H1 (cell line): ENCODE measurements at regions not wholly inside any gene's neighbourhood (a gene's known extent, or its start where the extent isn't known, plus 50 kb on each side); places are given as distances from the start of the nearest gene placed in this dataset.

Source experiments
- CTCF ChIA-PET: fragments of 300-600 bp; sonication (Branson Sonifier 250); formaldehyde crosslinking; loops from one replicate; lab custom pipeline; 2021; ENCODE audit not compliant: partially characterized antibody; lab: Charles Lee
- POLR2A ChIA-PET: fragments of 300-600 bp; sonication (Branson Sonifier 250); formaldehyde crosslinking; loops from one replicate; lab custom pipeline; 2021; ENCODE audit warnings: inconsistent platforms; ENCODE audit not compliant: partially characterized antibody; lab: Charles Lee
- DNase-seq, 2 experiments: peaks; one replicate each; pipeline versions ENCODE4 v3.0.0 to v3.0.0-alpha.2; 2010 to 2022; ENCODE audit warnings: low spot score in 2 of 2, low read depth in 1 of 2, mixed read lengths in 1 of 2
- FAIRE-seq: peaks from 2 replicates; lab custom pipeline; 2011; peaks lifted over from hg19 to GRCh38; lab: Jason Lieb, UNC
- H2AFZ ChIP-seq: 2 replicates; pipeline ENCODE4 v1.8.1; 2012; ENCODE audit warnings: low read length, inconsistent platforms
- H2AK5ac ChIP-seq: 2 replicates; pipeline ENCODE4 v1.6.1; 2013; ENCODE audit warnings: low read depth, low read length
- H2BK120ac ChIP-seq: replicated peaks from 2 replicates; pipeline ENCODE3; 2013; ENCODE audit warnings: low read depth, low read length, inconsistent platforms
- H2BK12ac ChIP-seq: 2 replicates; pipeline ENCODE4 v1.6.1; 2013; ENCODE audit warnings: low read depth, low read length
- H2BK15ac ChIP-seq: 2 replicates; pipeline ENCODE4 v1.6.1; 2013; ENCODE audit warnings: low read length
- H2BK20ac ChIP-seq: 2 replicates; pipeline ENCODE4 v1.6.1; 2013; ENCODE audit warnings: low read length
- H2BK5ac ChIP-seq: 2 replicates; pipeline ENCODE4 v1.6.1; 2013; ENCODE audit warnings: low read depth, low read length
- H3K14ac ChIP-seq: 2 replicates; pipeline ENCODE4 v1.6.1; 2013; ENCODE audit warnings: inconsistent platforms; ENCODE audit not compliant: insufficient read length
- H3K18ac ChIP-seq: 2 replicates; pipeline ENCODE4 v1.6.1; 2013; ENCODE audit warnings: low read length; ENCODE audit errors: extremely low read depth
- H3K23ac ChIP-seq: 2 replicates; pipeline ENCODE4 v1.6.1; 2013; ENCODE audit warnings: inconsistent platforms; ENCODE audit not compliant: insufficient read length
- H3K23me2 ChIP-seq: 2 replicates; pipeline ENCODE4 v1.6.1; 2013; ENCODE audit warnings: low read depth, low read length
- H3K27ac ChIP-seq: 2 replicates; pipeline ENCODE4 v1.6.1; 2011; ENCODE audit warnings: low read depth, low read length, inconsistent platforms
- H3K27me3 ChIP-seq, 4 experiments: replicated peaks in 1 of 4; 1 replicate in 1 of 4; 2 replicates in 3 of 4; pipeline versions ENCODE4 v1.6.1 to v1.8.1; 2011 to 2013; ENCODE audit warnings: low read length in 3 of 4, mild to moderate bottlenecking in 3 of 4, inconsistent platforms in 2 of 4, mixed read lengths in 2 of 4, moderate library complexity in 1 of 4; ENCODE audit not compliant: control insufficient read depth in 3 of 4, insufficient read depth in 3 of 4; ENCODE audit errors: extremely low read depth in 1 of 4
- H3K36me3 ChIP-seq, 4 experiments: 2 replicates each; pipeline versions ENCODE4 v1.6.1 to v1.8.1; 2011 to 2013; ENCODE audit warnings: mild to moderate bottlenecking in 4 of 4, low read length in 3 of 4, moderate library complexity in 2 of 4, control low read depth in 1 of 4, inconsistent platforms in 1 of 4; ENCODE audit not compliant: insufficient read depth in 4 of 4, control insufficient read depth in 2 of 4
- H3K4ac ChIP-seq: replicated peaks from 2 replicates; pipeline ENCODE3; 2013; ENCODE audit warnings: low read length, low read depth, mixed read lengths, inconsistent platforms; ENCODE audit not compliant: insufficient read length
- H3K4me1 ChIP-seq, 4 experiments: replicated peaks in 1 of 4; 1 replicate in 1 of 4; 2 replicates in 3 of 4; pipeline versions ENCODE4 v1.6.1 to v1.8.1; 2011 to 2013; ENCODE audit warnings: low read length in 3 of 4, inconsistent platforms in 2 of 4, mixed read lengths in 1 of 4; ENCODE audit not compliant: insufficient read depth in 4 of 4, control insufficient read depth in 3 of 4
- H3K4me2 ChIP-seq, 2 experiments: 2 replicates each; pipeline versions ENCODE4 v1.6.1 to v1.8.1; 2011 to 2013; ENCODE audit warnings: low read depth in 2 of 2, low read length in 2 of 2, control low read depth in 1 of 2, inconsistent platforms in 1 of 2, mild to moderate bottlenecking in 1 of 2; ENCODE audit not compliant: insufficient read depth in 1 of 2
- H3K4me3 ChIP-seq, 4 experiments: fragments of 200-600, 300-600 bp in 1 of 4; sonication (generic), shearing (Covaris generic), sonication (Bioruptor Twin) in 1 of 4; 2 replicates each; pipeline versions ENCODE4 v1.5.1 to v1.8.1; 2011 to 2016; ENCODE audit warnings: low read length in 4 of 4, low read depth in 3 of 4, control low read depth in 2 of 4, inconsistent platforms in 2 of 4, mild to moderate bottlenecking in 2 of 4, mixed read lengths in 1 of 4, moderate library complexity in 1 of 4; ENCODE audit not compliant: insufficient read depth in 2 of 4; ENCODE audit errors: extremely low read depth in 1 of 4
- H3K56ac ChIP-seq: replicated peaks from 2 replicates; pipeline ENCODE3; 2013; ENCODE audit warnings: low read depth, mild to moderate bottlenecking, mixed read lengths, low read length, inconsistent platforms; ENCODE audit not compliant: insufficient read length
- H3K79me1 ChIP-seq: 2 replicates; pipeline ENCODE4 v1.6.1; 2013; ENCODE audit warnings: low read depth, low read length, control low read depth
- H3K79me2 ChIP-seq, 2 experiments: 2 replicates each; pipeline versions ENCODE4 v1.6.1 to v1.8.1; 2012 to 2013; ENCODE audit warnings: low read length in 2 of 2, mild to moderate bottlenecking in 2 of 2, inconsistent platforms in 1 of 2; ENCODE audit not compliant: insufficient read depth in 2 of 2, control insufficient read depth in 1 of 2
- H3K9ac ChIP-seq, 4 experiments: replicated peaks in 1 of 4; 1 replicate in 1 of 4; 2 replicates in 3 of 4; pipeline versions ENCODE4 v1.6.1 to v1.8.1; 2011 to 2013; ENCODE audit warnings: low read depth in 3 of 4, low read length in 3 of 4, control low read depth in 2 of 4, mild to moderate bottlenecking in 2 of 4, moderate library complexity in 2 of 4, inconsistent platforms in 1 of 4; ENCODE audit errors: extremely low read depth in 1 of 4
- H3K9me3 ChIP-seq, 2 experiments: 2 replicates each; pipeline versions ENCODE4 v1.6.1 to v1.8.1; 2012 to 2013; ENCODE audit warnings: mild to moderate bottlenecking in 2 of 2, moderate library complexity in 2 of 2, control low read depth in 1 of 2, inconsistent platforms in 1 of 2, low read depth in 1 of 2, low read length in 1 of 2, mixed read lengths in 1 of 2; ENCODE audit not compliant: insufficient read depth in 2 of 2
- H4K20me1 ChIP-seq, 2 experiments: replicated peaks in 1 of 2; 2 replicates each; pipeline versions ENCODE3 to v1.8.1; 2011 to 2013; ENCODE audit warnings: inconsistent platforms in 2 of 2, low read length in 2 of 2, mild to moderate bottlenecking in 1 of 2; ENCODE audit not compliant: insufficient read depth in 2 of 2, control insufficient read depth in 1 of 2
- H4K5ac ChIP-seq: 2 replicates; pipeline ENCODE4 v1.6.1; 2013; ENCODE audit warnings: low read length, low read depth, mixed read lengths, inconsistent platforms; ENCODE audit not compliant: insufficient read length
- H4K8ac ChIP-seq: 2 replicates; pipeline ENCODE4 v1.8.0; 2013; ENCODE audit warnings: mild to moderate bottlenecking, moderate library complexity, low read length, inconsistent platforms; ENCODE audit not compliant: insufficient read depth; ENCODE audit errors: extremely low read depth
- H4K91ac ChIP-seq: replicated peaks from 2 replicates; pipeline ENCODE3; 2013; ENCODE audit warnings: low read length, mixed read lengths, inconsistent platforms; ENCODE audit not compliant: insufficient read length
- ATF3 ChIP-seq: IDR thresholded peaks from 2 replicates; pipeline ENCODE4 v1.6.1; 2011; ENCODE audit warnings: low read depth, mild to moderate bottlenecking, low read length; ENCODE audit not compliant: insufficient read depth
- CHD2 ChIP-seq: IDR thresholded peaks from 2 replicates; pipeline ENCODE4 v1.6.1; 2012; ENCODE audit warnings: low read length, improper control_type of control experiment
- CREB1 ChIP-seq: IDR thresholded peaks from 2 replicates; pipeline ENCODE4 v1.6.1; 2012; ENCODE audit warnings: inconsistent platforms
- E2F6 ChIP-seq: IDR thresholded peaks from 2 replicates; pipeline ENCODE4 v1.6.1; 2012; ENCODE audit warnings: inconsistent platforms
- MAFK ChIP-seq: IDR thresholded peaks from 2 replicates; pipeline ENCODE4 v1.6.1; 2012; ENCODE audit warnings: low read depth, mild to moderate bottlenecking, improper control_type of control experiment, low read length
- RFX5 ChIP-seq: IDR thresholded peaks from 2 replicates; pipeline ENCODE4 v1.6.1; 2011; ENCODE audit warnings: low read depth, low read length, improper control_type of control experiment, borderline replicate concordance
- SAP30 ChIP-seq: fragments of 300-600 bp; sonication (generic); IDR thresholded peaks from 2 replicates; pipeline ENCODE4 v1.7.1; 2012; ENCODE audit warnings: low read length, moderate library complexity, mild to moderate bottlenecking, inconsistent platforms; ENCODE audit not compliant: insufficient read depth, insufficient replicate concordance
- SUZ12 ChIP-seq: fragments of 200-600 bp; sonication (generic); IDR thresholded peaks from 2 replicates; pipeline ENCODE4 v1.6.1; 2012; ENCODE audit warnings: mild to moderate bottlenecking, inconsistent platforms, low read length, moderate library complexity, mixed read lengths
- WGBS, 2 experiments: shearing (Covaris generic) in 1 of 2; methylation state at CpG; one replicate each; pipeline versions ENCODE4 v1.1.6 to v1.1.7; 2013 to 2015; ENCODE audit warnings: low lambda C conversion rate in 2 of 2, mixed read lengths in 2 of 2, inconsistent platforms in 1 of 2, low coverage in 1 of 2, missing lambda C conversion rate in 1 of 2; ENCODE audit not compliant: insufficient replicate concordance in 2 of 2, insufficient coverage in 1 of 2, insufficient read length in 1 of 2; ENCODE audit errors: extremely low coverage in 1 of 2, missing lambda C conversion rate in 1 of 2; 5-methylcytosine and 5-hydroxymethylcytosine counted together

GRCh38 chr2:7309582-7309981 is 392.4 kb downstream of the RNF144A start:
- H3K27ac ChIP-seq, result no peak overlapping the region
- no peak overlapping the region for H3K4me2 ChIP-seq
- no peaks in the 10 kb centered on the region; a peak in 1 of 7 replicates for H3K4me1 ChIP-seq
- no peaks in the 10 kb centered on the region for H3K9me3 ChIP-seq
- no peak overlapping the region for H3K56ac ChIP-seq
- no peak overlapping the region for H3K9ac ChIP-seq
- no peaks in the 10 kb centered on the region for H4K20me1 ChIP-seq
- no peaks in the 10 kb centered on the region for H3K79me2 ChIP-seq
- no peak for DNase-seq
- no peak overlapping the region for H2AFZ ChIP-seq
- H4K8ac ChIP-seq, result no peak overlapping the region
- H2BK12ac ChIP-seq, result no peak overlapping the region
- POLR2A ChIA-PET, result interaction anchor here (0.7 kb wide), 1 partner anchor 163 kb away, joined by 3 read pairs; no protein-coding TSS in a partner anchor
- no peak overlapping the region for H2BK5ac ChIP-seq
- FAIRE-seq, result no peak
- H3K14ac ChIP-seq, result no peak overlapping the region
- H4K91ac ChIP-seq, result no peak overlapping the region
- H2AK5ac ChIP-seq, result no peak overlapping the region
- no peak overlapping the region for H2BK15ac ChIP-seq
- H4K5ac ChIP-seq, result no peak overlapping the region
- no peak overlapping the region for H2BK120ac ChIP-seq
- 94% methylated on average over 6 of the region's 6 CpGs; no CpG with 5 or more reads in 1 of the 2 experiments for WGBS, 2 experiments
- no peak overlapping the region for H3K4me3 ChIP-seq
- H3K79me1 ChIP-seq, result no peaks in the 10 kb centered on the region
- H3K23me2 ChIP-seq, result no peaks in the 10 kb centered on the region
- no peaks in the 10 kb centered on the region for H3K27me3 ChIP-seq
- H3K18ac ChIP-seq, result no peak overlapping the region
- no peak overlapping the region for H3K4ac ChIP-seq
- H2BK20ac ChIP-seq, result no peak overlapping the region
- H3K23ac ChIP-seq, result no peak overlapping the region
- no peaks in the 10 kb centered on the region for H3K36me3 ChIP-seq
- CTCF ChIA-PET, result no interaction called here
- no peak for TF ChIP-seq E2F6
- TF ChIP-seq RFX5, result no peak
- TF ChIP-seq CHD2, result no peak
- no peak for TF ChIP-seq MAFK
- TF ChIP-seq SAP30, result no peak
- TF ChIP-seq ATF3, result no peak
- TF ChIP-seq CREB1, result no peak
- no peak for TF ChIP-seq SUZ12
